Forelimb muscle (tissue), 1 donor: ENCODE measurements at regions not wholly inside any gene's neighbourhood (a gene's known extent, or its start where the extent isn't known, plus 50 kb on each side); places are given as distances from the start of the nearest gene placed in this dataset.
A peak's percentile ranks its signal among the peaks of the same experiment; 100 is the strongest.
"Not testable (repeated sequence)": the region's sequence is repeated elsewhere in the genome, so short reads cannot be mapped to it uniquely, and the experiment has no call there.

Experiments used
- DNase-seq: peaks from one replicate; pipeline ENCODE4 v3.0.0-alpha.2; 2013; ENCODE audit warnings: low read depth

DNA sequence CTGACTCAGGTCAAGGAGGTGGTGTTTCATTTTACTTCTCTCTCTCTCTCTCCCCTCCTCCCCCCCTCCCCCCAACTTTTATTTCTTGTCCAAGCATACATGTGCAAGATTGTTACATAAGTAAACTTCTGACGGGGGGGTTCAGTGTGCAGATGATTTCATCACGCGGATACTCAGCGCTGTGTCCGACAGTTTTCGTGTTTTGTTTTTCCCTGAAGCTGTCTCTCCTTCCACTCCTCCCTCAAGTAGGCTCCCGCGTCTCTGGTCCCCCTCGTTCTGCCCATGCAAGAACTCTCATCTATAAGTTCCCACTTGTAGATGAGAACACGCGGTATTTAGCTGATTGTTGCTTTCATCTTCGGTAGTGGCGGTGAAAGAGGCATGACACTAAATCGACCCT is 111.0 kb upstream of the ANKRD30BL start:
- no peak for DNase-seq

DNA sequence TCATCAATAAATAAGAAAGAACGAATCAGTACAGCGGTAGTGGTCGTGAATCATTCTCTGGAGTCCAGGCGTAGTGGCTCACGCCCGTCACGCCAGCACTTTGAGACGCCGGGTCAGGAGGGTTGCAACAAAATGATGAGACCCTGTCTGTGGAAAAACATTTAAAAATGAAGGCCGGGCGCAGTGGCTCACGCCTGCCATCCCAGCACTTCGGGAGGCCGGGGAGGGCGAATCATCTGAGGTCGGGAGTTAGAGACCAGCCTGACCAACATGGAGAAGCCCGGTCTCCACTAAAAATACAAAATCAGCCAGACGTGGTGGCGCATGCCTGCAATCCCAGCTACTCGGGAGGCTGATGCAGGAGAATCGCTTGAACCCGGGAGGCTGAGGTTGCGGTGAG is 111.8 kb upstream of the ANKRD30BL start:
- not testable (repeated sequence) for DNase-seq

DNA sequence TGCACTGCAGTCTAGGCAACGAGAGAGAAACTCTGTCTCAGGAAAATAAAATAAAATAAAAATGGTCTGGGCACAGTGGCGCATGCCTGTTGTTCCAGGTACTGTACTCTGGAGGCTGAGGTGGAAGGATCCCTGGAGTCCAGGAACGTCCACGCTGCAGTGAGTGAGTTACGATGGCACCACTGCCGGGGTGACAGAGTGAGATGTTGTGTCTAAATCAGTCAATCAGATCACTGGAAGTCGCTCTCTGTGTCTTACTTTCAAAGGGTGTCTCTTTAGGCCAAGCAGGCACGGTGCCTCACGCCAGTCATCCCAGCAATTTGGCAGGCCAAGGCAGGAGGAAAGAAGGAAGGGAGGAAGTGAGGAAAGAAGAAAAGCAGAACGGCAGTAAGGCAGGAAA is 112.2 kb upstream of the ANKRD30BL start:
- DNase-seq, result no peak

DNA sequence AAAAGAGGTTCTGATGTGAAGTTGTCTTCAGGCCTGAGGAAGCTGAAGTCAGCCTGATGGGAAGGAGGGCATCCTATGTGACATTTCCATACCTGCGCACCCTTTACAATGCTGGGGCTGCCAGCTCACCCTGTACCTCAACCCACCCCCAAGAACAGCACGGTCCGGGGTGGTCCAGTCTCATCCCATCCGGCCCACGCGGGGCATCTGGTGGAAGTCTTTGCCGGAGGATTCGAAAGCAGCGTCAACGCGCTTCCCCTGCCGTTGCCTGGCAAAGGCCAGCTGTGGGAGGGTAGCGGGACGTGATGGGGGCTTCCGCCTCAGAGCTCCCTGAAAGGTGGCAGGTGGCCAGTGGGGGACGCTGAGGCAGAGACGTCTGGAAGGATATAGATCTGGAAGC is 113.6 kb upstream of the ANKRD30BL start:
- DNase-seq, result no peak

DNA sequence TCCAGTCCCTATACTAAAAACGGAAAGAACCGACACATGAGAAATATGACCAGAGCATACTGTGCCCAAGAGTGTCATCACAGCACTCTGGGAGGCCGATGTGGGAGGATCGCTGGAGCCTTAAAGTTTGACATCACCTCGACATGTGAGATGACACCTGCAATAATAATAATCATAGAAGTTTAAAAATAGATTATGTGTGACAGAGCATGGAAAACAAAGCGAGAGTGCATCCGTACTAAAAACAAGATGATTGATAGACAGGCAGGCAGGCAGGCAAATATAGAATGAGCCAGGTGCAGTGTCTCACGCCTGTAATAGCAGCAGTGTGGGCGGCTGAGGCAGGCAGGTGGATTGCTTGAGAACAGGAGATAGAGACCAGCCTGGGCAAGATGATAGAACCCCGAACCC is 114.8 kb upstream of the ANKRD30BL start:
- DNase-seq, result no peak

DNA sequence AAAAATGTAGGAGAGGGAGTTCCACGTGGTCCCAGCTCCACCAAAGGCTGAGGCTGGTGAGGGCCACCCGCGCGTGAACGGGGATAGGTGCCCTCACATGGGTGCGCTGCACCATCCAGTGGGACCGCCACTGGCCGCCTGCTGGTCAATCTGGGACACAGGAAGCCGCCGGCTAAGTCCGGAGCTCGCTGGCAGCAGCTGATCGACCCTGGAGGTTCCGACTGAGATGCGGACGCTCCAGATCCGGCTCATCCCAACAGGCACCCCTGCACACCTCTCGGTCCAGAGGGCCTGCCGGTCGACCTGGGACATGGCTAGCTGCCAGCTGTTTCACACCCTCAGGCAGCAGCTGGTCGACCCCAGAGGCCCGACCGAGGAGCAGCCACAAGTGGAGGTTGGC is 116.5 kb upstream of the ANKRD30BL start:
- no peak for DNase-seq

DNA sequence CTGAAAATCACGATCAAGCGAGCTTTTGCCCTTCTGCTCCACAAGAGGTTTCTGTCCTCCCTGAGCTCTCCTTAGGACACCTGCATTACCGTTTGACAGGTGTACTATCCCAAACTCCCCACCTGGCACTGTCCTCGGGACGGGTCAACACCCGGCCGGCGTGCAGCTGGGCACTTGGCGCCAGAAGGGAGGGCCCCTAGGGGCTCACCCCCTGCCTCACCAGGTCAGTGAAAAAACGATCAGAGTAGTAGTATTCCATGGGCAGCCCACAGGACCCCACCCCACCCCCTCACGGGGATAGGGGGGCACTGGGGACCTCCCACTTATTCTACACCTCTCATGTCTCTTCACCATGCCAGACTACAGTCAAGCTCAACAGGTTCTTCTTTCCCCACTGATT is 117.6 kb upstream of the ANKRD30BL start:
- DNase-seq, result no peak

DNA sequence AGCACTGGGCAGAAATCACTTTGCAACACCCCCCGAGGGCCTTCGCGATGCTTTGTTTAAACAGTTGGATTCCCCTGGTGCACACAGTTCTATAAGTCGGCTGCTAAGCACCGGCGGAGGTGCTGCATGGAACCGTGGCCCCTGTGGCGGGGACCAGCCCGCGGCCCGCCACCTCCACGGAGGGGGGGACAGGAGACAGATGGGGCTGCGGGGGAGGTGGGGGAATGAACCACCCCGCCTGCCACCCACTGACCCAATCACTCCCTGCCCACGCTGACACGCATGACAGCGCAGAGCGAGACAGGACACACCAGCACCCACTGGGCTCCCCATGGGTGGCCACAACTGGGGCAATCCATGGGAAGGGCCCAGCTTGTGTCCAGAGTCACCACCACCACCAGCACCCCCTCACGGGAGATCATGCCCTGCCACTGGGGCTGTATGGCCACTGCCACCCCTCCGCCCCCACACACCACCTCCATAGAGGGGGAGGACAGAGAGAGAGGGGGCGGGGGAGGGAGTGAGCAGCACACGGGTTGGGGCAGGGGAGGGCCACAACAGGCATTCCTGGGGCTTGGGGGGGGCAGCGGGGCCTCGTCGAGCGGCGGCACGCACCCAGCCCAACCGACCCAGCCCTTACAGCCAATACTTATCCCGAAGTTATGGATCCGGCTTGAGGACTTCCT is 118.3 kb upstream of the ANKRD30BL start:
- DNase-seq, result no peak

DNA sequence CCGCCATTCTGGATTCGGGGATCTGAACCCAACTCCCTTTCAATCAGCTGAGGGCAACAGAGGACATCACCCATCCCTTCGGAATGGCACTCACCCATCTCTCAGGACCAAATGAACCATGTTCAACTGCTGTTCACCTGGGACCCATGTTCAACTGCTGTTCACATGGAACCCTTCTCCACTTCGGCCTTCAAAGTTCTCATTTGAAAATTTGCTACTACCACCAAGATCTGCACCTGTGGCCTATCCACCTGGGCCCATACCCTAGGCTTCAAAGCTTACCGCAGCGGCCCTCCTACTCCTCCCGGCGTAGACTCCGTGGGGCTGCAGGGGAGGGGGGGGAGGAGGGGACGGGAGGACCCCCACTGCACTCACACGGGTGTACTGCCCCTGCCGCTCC is 119.2 kb upstream of the ANKRD30BL start:
- no peak for DNase-seq

DNA sequence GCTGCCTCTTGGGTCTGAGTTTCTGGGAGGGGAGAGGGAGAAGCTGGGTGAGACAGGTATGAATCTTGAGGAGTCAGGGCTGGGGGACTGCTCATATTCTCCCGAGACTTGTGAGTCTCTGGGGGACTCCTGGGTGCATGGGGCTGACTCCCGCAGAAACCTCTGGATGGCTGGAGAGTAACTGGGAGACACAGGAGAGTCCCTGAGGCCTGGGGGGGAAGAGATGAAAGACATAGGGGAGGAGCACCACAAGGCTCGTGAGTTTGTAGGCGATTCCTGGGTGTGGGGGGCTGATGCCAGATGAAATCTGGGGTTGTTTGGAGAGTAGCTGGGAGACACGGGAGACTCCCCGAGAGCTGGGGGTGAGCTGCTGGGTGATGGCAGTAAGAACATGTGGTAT is 120.4 kb upstream of the ANKRD30BL start:
- not testable (repeated sequence) for DNase-seq

DNA sequence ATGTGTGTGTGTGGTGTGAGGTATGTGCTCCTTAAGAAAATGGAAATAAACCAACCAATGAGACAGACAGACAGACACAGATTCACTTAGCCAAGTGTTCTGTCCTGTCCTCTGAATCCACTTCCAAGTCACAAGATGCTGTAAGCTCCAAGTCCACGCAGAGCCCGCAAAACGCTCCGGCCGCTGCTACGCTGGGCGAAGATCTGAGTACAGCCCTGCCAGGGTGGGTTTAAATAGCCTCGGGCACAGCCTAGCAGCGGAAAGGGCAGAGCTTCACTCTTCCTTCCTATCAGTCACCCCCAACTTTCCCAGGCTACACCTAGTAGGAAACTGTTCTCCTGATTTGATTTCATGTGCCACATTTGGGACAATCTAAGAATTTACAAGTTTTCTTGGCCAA is 121.2 kb upstream of the ANKRD30BL start:
- no peak for DNase-seq

DNA sequence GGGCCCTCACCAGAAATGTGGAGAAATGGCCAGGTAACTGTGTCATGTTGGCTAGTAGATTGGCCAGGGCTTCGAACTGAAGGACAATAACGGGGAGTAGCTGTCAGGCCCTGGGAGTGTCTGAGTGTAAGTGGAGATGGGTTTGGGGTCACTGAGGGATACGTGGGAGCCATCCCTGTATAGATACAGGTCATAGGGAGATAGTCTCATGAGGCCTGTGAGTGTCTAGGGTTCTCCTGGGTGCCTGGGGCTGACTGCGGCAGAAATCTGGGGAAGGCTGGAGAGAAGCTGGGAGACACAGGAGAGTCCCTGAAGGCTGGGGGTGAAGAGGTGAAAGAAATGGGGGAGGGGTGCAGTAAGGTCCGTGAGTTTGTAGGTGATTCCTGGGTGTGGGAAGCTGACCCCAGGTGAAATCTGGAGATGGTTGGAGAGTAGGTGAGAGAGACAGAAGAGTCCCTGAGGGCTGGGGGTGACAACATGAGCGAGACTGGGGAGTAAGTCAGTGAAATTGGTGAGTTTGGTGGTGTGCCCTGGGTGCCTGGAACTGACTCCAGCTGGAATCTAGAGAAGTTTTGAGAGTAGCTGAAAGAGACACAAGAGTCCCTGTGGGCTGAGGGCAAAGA is 124.6 kb upstream of the ANKRD30BL start:
- not testable (repeated sequence) for DNase-seq

DNA sequence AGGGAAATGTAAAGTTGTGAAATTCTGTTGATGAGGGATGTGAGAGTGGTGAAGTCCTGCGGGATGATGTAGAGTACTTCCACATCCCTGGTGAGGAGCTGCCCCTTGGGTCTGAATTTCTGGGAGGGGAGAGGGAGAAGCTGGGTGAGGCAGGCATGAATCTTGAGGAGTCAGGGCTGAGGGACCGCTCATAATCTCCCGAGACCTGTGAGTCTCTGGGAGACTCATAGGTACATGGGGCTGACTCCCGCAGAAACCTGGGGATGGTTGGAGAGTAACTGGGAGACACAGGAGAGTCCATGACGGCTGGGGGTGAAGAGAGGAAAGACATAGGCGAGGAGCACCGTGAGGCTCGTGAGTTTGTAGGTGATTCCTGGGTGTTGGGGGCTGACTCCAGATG is 126.2 kb upstream of the ANKRD30BL start:
- not testable (repeated sequence) for DNase-seq

DNA sequence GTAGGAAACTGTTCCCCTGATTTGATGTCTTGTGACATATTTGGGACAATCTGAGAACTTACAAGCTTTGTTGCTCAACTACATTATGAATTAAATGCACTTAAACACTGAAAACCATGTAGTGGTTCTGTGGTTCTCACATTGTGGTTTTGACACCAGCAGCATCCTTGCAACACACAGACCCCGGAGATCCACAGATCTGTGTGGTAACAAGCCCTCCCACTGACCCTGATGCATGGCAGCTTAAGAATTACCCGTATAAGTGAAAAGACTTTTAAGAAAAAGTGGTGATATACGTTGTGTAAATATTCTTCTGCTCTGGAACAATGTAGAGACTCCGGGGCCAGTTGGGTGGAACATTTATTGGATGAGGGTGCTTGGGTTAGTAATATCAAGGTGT is 127.4 kb upstream of the ANKRD30BL start:
- not testable (repeated sequence) for DNase-seq

DNA sequence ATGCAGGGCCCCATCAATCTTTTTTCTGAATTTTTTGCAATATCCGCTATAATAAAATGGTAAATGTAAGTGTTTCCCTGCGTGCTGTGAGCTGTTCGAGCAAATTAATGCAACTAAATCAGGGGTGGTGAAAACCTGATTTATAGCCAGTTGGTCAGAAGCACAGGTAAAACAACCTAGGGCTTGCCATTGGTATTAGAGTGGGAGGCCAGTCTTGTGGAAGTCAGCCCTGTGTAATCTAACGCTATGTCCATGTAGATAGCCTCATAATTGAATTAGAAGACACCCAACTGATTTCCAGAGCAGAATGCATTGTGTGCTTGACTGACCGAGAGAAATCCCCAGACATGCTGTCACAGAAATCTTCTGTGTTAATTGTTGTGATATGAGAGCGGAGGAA is 126.8 kb upstream of the GPR39 start:
- DNase-seq, result not testable (repeated sequence)

DNA sequence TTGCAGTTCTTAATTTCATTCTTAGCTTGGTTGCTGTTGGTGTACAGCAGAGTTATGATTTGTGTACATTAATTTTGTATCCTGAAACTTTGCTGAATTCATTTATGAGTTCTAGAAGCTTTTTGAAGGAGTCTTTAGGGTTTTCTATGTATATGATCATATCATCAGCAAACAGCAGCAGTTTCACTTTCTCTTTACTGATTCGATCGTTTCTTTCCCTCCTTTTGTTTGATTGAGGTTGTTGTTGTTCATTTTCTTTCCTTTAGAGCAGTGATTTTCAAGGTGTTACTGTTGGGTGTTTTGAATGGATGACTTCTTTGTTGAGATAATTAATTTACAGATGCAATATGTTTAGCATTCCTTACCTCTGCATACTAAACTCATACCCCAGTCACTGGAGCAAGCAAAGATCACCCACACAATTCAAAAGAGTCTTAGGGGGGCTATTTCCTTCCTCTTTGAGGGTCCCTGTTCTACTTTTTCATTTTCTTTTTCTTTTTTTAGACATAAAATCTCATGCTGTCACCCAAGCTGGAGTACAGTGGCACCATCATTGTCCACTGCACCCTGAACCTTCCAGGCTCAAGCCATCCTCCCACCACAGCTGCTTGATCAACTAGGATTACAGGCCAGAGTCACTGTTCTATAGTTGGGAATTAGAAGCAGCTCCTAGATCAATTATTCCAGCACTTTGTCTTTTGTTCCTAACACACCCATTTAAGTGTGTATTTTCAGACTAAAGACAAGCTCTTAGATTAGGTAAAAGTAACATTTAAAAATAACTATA is 115.8 kb upstream of the GPR39 start:
- not testable (repeated sequence) for DNase-seq

DNA sequence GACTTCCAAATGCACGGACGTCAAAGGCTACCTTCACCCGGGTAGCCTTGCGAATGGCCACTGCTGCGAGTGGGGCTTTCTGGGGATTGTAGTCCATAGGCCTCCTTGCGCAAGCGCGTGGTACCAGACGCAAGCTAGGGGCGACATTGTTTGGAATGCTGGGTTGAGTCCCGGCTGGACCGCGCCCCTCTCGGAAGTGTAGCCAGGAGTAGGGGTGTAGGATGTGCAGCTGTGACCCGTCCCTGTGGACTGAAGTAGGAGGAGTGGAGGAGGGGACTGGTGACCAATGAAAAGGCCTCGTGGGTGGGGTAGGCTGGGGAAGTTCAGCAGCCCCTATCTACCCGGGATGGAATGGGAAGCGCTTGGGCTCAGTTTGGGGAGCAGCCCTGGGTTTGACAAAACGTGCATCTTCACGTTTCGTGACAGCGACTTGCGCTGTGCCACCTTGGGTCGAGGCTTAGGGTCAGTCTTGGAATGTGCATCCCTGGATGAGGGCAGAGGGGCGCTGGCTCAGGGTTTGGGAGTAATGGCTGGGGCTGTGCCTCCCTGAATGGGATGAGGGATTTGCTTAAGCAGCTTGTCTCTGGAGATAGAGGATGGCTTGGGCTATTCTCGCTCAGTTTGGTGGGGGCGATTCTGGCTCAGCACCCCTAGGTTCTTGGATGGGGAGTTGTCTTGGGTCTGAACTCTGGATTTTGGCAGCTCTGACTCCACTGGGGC is 111.8 kb upstream of the GPR39 start:
- peak; percentile 50 for DNase-seq

DNA sequence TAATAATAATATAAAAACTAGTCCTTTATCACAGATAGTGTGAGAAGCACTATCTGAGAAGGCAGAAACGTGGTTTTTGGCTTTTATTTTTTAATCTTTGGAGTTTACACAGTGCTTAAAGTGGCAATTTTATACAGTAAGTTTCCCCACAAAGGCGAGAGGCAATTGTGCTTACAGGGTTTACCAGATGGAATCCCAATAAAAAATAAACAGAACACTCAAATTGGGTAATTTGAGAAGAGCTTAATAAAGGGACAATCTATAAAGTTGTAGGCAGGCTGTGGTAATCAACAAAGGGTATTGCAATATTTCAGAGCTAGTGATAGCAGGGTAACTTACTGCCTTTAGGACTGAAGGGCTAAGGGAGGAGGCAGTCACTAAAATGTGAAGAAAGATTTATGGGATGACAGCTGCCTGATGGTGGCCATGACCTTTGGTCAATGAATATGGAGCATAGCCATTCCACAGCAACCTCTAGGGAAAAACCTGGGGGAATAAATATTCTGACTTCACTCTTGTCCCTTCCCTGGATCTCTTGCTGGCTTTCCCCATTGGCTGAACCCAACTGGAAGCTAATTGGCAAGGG is 108.9 kb upstream of the GPR39 start:
- DNase-seq, result not testable (repeated sequence)

DNA sequence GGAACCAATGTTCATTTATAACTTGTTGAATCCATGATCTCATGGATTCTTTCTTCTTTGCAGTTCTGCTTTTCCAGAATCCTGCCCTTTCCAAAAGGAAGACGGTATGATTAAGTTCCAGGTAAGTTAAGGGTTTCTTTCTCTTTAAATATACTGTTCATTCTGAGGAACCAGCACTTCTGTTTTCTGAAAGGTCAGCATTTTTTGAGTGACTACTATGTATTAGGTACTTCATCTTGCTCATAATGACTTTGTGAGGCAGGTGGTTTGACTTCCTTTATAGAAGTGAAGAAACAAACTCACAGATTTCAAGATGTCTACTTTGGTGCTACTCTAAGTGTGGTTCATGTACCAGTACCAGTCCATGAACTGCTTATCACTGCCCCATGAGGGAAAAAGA is 107.4 kb upstream of the GPR39 start:
- not testable (repeated sequence) for DNase-seq

DNA sequence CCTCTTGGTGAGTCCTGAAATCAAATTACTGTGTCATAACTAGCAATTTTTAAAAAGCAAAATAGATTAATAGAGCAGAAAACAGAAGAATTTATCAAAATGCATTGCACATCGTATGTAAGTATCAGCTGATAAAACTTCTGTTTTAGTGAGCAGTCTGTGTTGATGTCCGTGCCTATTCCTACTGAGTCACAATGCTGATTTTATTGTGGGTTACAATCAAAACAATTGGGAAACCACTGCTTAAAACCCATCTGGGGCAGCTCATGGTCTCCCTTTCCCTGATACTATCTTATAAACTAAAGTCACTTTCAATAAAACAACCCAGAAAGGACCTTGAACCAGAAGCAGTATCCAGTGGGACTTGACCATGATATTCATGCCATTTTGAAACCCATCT is 101.1 kb upstream of the GPR39 start:
- not testable (repeated sequence) for DNase-seq

DNA sequence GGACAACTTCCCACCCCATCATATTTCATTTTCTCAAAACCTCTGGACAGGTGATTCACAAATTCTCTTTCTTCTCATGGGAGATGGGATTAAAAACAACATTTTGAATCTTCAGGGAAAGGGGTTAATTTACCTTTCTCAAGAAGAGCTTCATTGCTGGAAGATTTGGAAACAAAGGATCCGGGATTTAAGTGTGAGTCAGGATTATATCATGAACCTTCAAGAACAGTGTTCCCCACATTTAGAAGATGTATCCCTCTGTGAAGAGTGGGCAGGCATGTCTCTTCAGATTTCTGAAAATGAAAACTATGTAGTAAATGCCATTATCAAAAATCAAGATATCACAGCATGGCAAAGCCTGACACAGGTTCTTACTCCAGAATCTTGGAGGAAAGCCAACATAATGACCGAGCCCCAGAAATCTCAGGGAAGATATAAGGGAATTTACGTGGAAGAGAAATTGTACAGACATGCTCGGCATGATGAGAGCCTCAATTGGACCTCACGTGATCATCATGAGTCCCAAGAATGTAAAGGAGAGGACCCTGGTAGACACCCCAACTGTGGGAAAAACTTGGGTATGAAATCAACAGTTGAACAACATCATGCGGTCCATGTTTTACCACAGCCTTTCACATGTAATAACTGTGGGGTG is 99.5 kb upstream of the GPR39 start:
- DNase-seq, result not testable (repeated sequence)
